HG02885 (cell line): ENCODE measurements at regions not wholly inside any gene's neighbourhood (a gene's known extent, or its start where the extent isn't known, plus 50 kb on each side); places are given as distances from the start of the nearest gene placed in this dataset.

Experiments used
- ATAC-seq: cut with Tn5 transposase; IDR thresholded peaks from one replicate; pipeline ENCODE4 v1.9.1; 2021; ENCODE audit warnings: mild to moderate bottlenecking; ENCODE audit not compliant: unreplicated experiment, poor library complexity

GRCh38 chr1:24993871-24994580 is 64.0 kb upstream of the RUNX3 start:
- ATAC-seq: no peak

- no peak for ATAC-seq
Measured at GRCh38 chr1:24992761-24993211, 62.7 kb upstream of the RUNX3 start.

GRCh38 chr1:24992124-24992760 is 62.2 kb upstream of the RUNX3 start:
- no peak for ATAC-seq

- ATAC-seq: no peak
Measured at GRCh38 chr1:24991697-24992096, 61.6 kb upstream of the RUNX3 start.

GRCh38 chr1:24990779-24991641 is 60.9 kb upstream of the RUNX3 start:
- no peak for ATAC-seq

GRCh38 chr1:24990136-24990535 is 60.1 kb upstream of the RUNX3 start:
- ATAC-seq: no peak

GRCh38 chr1:24989082-24989481 is 59.0 kb upstream of the RUNX3 start:
- ATAC-seq: no peak

GRCh38 chr1:24988558-24988912 is 58.5 kb upstream of the RUNX3 start:
- ATAC-seq: no peak

- peak; percentile 59 for ATAC-seq
Measured at GRCh38 chr1:24987875-24988557, 57.9 kb upstream of the RUNX3 start.

GRCh38 chr1:24987424-24987823 is 57.3 kb upstream of the RUNX3 start:
- ATAC-seq: no peak

GRCh38 chr1:24986372-24986965 is 56.4 kb upstream of the RUNX3 start:
- ATAC-seq: no peak

GRCh38 chr1:24985737-24986136 is 55.7 kb upstream of the RUNX3 start:
- ATAC-seq: no peak

GRCh38 chr1:24984800-24985522 is 54.9 kb upstream of the RUNX3 start:
- no peak for ATAC-seq

- no peak for ATAC-seq
Measured at GRCh38 chr1:24984300-24984699, 54.2 kb upstream of the RUNX3 start.

- no peak for ATAC-seq
Measured at GRCh38 chr1:24983006-24983680, 53.1 kb upstream of the RUNX3 start.

GRCh38 chr1:24981631-24982005 is 51.5 kb upstream of the RUNX3 start:
- ATAC-seq: no peak

GRCh38 chr1:24980836-24981630 is 51.0 kb upstream of the RUNX3 start:
- no peak for ATAC-seq
